Non-pigmented ciliary epithelial cell (primary cell): ENCODE measurements at regions not wholly inside any gene's neighbourhood (a gene's known extent, or its start where the extent isn't known, plus 50 kb on each side); places are given as distances from the start of the nearest gene placed in this dataset.

Source experiments
- DNase-seq: peaks from one replicate; pipeline ENCODE4 v3.0.0-alpha.2; 2010; ENCODE audit warnings: low read depth

DNA sequence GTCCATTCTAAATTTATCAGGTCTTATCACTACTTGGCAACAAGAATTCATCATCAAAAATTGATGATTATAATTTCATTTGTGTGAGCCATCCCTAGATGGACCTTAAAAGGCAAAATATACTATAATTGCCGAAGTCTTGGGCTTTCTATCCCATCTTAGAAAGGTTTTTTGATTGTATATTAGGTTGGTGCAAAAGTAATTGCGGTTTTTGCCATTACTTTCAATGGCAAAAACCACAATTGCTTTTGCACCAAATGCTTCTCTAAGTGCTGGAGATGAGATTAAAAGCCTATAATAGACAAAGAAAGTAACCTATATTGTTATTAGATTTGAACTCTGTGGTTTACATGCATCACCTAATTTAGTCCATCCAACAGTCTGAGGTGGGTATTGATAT is 612.9 kb downstream of the ZNF385D start:
- DNase-seq = no peak

DNA sequence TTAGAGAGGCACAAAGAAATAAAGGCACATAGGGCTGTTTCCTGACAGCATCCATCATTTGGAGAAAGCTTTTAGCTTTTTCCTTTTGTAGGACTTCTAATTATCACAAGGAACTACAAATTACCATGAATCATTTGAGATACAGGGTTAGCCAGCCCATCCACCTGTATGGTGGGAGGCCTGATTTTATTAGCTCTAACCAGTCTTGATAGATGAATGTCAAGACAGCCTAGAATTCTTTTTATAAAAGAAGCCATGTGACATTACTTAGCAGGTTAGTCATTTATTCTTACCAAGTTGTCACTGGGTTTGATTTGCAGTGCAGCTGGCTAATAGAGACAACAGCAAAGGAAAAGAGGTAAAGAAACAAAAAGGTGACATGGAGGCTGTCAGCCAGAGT is 618.1 kb downstream of the ZNF385D start:
- no peak for DNase-seq

DNA sequence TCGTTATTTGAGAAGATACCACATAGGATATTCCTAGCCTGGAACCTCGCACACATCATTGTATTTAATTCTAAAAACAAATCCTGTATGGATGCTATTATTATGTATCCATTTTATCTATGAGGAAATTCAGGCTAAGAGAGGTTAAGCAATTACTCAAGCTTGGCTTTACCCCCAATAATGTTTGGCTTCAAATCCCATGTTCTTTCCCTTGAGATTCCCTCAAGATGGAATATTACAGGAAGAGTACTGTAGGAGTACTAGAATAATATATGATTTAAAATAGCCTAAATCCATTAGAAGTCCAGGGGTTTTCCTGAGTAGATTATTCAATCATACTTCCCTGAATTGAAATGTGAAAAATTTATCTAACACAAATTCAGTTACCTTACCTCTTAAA is 630.2 kb downstream of the ZNF385D start:
- no peak for DNase-seq

DNA sequence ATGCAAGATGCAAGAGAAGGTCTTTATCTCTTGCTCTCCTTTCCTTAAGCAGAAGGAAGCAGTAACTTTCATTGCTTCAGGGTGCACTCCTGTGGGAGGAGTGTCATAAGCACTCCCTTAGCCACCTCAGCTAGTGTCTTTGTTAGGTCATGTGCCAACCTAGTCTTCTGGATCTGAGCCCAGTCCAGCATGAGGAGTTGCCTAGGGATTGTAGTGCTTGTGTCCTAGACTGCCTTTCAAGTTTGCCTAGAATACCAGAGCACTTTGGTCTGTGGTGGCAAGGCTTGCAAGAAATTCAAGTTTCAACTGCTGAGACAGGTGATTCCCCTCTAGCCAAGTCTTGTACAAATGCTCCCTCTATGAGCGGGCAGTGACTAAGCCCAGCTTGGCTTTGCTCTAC is 633.6 kb downstream of the ZNF385D start:
- no peak for DNase-seq

DNA sequence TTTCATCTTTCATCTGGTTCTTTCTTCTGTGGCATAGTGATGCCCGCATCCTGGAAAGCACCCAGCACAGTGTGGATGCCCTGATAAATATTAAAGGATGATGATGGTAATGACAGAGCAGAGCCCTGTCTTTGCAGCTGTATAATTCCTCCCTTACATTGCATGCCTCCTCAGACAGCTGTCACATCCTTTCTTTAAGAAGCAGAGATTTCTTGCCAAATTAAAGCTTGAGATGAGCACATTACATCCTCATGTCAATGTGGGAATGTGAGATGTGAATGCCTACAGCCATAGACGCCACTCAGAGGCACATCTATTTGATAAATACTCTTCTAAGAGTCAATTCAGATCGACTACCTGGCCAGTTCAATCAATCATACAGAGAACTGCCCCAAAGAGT is 642.0 kb downstream of the ZNF385D start:
- DNase-seq = no peak

DNA sequence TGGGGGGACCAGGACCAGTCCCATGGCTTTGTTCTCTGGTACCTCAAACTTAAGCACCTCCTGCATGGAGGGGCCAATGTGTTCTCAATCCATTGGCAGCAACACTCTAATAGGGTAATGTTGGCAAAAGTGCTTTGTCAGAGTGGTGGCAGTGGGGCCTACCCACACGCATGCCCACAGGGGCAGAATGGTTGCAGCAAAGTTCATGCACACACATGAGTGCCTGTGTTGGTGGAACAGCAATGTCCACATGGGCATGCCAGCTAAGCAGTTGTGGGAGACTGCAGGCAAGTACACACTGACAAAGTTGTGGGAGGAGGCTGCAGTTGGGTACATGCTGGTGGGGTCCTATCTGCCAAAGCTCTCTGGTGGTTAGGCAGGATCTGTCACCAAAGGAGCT is 645.2 kb downstream of the ZNF385D start:
- no peak for DNase-seq

DNA sequence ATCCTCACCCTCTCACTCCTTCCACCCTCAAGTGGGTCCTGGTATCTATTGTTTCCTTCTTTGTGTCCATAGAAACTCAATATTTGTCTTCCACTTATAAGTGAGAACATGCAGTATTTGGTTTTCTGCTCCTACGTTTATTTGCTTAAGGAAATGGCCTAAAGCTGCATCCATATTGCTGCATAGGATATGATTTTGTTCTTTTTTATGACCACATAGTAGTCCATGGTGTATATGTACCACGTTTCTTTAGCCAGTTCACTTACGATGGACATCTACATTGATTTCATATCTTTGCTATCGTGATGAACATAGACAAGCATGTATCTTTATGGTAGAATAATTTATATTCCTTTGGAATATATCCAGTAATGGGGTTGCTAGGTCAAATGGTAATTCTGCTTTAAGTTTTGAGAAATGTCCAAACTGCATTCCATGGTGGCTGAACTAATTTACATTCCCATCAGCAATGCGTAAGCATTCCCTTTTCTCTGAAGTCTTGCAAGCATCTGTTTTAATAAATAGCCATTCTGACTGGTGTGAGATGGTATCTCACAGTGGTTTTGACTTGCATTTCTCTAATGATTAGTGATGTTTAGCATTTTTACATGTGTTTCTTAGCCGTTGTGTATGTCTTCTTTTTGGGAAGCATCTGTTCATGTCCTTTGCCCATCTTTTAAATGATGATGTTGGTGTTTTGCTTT is 650.2 kb downstream of the ZNF385D start:
- DNase-seq = no peak

DNA sequence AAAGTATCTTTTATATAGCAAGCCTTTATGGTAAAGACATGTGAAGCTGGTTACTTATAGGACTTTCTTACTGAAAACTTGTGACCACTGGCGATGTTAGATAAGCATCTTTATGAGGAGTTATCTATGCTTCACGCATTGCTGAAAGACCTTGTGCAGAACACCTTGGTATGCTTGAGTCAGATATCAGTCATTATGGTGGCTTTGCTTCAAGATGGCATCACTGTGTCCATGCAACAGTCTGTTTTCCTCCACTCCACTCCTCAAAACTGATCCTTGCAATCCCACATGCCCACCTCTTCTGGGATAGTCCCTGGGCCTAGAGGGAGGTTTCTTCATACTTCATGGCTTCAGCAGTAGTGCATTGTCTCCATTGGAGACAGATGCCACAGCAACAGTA is 656.3 kb downstream of the ZNF385D start:
- no peak for DNase-seq

DNA sequence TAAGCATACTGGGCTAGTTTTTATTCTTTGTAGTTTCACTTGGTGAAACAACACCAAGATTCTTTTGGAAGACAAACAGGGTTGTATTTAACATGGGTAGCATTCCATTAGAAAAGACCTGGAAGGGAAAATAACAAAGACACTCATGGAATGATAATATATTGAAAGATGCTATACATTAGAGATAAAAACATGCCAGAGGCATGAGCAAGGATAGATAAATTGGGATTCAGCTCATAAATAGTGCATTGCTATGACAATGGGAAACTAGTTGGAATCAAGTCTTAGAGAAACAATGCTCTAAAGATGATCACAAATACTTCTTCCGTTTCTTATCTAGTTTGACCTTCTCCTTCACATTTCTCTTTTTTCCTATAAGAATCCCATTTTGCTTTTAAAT is 677.4 kb downstream of the ZNF385D start:
- DNase-seq = no peak

DNA sequence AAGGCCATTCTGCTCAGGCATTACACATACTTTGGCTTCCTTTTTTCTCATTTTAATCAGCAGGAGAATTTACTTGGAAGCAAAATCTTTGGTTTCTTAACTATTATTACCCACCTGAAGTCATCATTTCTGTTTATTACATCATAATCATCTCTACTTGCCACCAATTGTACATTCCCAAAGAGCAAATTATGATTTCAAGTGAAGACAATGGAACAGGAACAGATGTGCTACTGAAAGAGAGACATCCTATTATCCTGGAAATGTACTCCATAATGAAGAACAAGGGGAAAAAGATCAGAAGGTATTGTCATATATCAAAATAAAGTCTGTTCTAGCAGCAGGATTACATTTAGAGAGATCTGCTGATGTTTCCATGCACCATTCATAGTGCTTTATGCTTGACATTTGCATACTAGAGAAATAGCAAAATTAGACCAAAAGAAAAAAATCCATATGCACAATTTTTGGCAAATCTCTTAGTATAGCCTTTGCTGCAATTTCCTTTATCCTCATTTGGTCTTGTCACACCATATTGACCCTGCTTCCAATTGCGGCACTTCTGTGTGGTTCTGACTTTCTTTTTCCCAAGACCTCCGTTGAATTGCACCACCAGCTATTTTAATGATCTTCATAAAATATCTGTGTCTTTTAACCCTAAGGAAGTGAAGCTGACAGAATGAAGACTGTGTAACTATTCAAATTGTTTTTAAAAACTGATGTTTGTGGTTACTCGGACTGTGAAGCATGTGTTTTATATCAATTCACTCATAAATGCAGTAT is 683.8 kb downstream of the ZNF385D start:
- no peak for DNase-seq

DNA sequence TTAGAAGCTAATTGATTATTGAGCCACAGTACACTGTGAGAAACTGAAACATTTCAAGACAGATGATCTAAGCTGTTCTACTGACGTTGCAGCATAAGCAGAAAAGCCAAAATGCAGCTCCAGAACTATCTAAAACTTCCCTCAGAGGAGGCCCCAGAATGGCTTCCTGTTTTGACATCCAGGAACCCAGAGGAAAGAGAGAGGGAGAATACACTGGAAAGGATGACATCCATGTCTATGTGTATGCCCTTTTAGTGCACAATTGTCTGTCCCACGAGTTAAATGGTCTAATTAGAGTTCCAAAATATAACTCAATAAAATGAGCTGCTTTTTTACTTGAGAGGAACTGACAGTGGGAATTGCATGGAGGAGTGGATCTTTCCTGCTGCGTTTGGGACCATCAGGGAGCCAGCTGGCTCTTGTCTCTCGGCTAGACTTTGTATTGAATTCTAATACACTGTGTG is 688.1 kb downstream of the ZNF385D start:
- no peak for DNase-seq

DNA sequence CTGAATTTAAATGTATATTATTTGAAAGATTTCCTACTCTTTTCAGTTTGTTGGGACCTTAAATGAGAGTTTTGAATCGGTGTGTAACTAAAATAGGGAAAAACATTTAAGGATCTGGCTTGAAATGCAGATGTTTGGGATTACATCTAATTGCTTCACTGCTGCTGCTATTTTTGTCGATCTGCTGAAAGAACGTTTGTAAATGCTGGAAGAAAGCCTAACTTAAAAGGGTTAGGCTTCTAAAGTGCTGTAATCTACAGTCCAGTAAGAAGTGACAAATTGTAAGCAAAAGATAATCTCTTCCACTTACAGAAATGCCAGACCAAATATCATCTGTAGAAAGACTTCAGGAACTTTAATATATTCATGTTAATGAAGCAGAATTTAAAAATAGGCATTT is 691.6 kb downstream of the ZNF385D start:
- no peak for DNase-seq

DNA sequence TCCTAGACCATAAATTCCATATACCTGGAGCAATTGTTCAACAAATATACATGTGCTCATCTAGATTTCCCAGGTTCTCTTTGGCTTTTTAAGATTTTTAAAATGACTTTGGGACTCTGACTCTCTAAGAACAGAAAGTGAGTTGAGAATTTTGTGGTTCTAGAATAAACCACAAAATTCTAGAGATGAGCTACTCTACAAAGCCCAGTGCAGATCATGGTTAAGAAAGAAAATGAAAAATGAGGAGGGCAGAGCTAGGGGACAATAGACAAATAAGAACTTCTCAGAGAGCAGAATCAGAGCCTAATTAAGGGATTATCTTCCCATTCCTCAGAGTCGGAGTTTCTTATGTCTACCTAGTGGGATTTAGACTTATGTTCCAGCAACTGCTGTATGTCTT is 694.7 kb downstream of the ZNF385D start:
- no peak for DNase-seq

DNA sequence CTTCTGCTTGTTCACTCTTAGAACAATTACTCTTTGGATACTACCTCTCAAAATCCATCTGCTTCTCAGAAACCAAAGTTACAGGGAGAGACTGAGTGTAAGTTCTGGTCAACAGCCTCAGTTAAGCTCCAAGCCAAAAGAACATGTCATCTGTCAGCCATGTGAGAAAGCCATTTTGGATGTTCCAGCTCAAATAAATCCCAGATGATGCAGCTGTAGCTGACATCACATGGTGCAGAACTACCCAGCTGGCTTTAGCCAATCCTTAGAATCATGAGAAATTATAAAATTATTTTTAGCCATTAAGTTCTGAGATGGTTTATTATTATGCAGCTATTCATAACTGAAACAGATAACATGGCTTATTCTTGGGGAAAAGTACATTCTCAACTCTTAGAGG is 696.0 kb downstream of the ZNF385D start:
- no peak for DNase-seq

DNA sequence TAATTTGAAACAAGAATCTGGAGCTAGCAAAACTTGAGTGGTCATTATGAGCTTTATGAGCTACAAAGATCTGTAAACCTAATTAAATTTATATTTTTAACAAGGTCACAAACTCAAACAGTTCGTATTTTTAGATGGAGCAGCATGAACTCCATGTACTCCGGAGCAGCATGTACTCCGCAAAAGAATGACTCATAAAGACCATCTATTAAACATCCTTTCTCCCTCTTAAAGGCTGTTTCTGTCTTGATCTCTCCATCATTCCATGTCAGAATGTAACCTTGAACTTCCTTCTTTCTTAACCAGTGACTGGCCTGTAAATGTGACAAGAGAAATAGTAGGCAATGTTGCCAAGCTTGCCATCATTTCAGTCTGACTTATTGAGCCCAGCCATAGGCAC is 696.9 kb downstream of the ZNF385D start:
- no peak for DNase-seq

DNA sequence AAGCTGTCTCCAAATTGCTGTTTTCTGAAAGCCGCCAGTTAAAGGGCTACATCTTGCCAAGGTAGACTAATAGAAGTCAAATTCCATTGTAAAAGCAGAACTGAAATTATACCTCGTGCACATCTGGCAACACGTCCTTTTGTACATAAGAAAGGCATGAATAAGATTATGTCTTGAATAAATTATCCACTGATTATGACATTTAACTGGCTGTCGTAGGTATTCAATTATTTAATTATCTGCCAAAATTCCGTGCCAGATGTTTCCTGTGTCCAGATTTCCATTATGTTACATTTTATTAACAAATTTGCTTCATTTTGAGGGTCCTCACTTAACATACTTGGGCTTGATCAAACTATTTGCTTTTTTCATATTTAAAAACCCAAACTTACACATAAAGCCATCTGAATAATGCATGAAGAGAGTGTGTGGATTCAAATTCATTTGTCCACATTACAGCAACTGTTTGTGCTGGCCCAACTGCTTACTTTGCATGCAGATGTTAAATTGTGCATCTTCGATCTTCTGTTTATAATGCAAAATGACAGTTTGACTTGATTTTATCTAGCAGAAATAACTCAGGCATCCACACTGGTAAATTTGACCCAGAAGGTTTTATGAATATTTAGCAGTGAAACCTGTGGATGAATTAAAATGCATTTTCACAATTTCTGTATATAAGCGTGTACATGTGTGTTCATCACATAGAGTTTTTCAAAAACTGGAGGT is 701.5 kb downstream of the ZNF385D start:
- DNase-seq = no peak

DNA sequence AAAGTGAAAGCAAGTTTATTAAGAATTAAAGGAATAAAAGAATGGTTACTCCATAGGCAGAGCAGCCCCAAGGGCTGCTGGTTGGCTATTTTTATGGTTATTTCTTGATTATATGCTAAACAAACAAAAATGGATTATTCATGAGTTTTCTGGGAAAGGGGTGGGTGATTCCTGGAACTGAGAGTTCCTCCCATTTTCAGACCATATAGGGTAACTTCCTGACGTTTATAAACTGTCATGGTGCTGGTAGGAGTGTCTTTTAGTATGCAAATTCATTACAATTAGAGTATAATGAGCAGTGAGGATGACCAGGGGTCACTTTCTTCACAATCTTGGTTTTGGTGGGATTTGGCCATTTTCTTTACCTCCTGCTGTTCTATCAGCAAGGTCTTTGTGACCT is 707.9 kb downstream of the ZNF385D start:
- no peak for DNase-seq

DNA sequence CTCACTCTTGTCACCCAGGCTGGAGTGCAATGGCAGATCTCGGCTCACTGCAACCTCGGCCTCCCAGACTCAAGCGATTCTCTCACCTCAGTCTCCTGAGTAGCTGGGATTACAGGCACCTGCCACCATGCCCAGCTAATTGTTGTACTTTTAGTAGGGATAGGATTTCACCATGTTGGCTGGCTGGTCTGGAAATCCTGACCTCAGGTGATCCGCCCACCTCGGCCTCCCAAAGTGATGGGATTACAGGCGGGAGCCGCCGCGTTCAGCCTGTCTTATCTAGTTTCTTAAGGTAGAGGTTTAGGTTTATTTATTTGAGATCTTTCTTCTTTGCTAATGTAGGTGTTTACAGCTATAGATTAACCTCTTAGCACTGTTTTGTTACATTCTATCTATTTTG is 708.8 kb downstream of the ZNF385D start:
- DNase-seq = no peak

DNA sequence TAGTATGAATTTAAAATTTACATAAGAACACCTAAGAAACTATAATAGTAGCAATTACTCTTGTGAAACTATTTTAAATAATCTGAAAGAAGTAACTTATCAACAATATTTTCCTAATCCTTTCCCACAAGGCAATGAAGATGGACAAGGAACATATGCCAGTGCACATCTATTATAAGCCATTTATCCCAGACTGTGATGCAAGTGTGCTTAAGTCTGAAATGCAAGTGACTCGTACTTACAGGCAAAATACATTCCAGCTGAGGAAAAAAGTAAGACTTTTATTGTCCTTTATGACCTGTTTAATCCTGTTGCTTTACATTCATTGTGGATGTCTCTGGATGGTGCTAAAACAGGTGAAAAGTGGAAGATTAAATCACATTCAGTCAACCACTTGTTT is 709.4 kb downstream of the ZNF385D start:
- no peak for DNase-seq

DNA sequence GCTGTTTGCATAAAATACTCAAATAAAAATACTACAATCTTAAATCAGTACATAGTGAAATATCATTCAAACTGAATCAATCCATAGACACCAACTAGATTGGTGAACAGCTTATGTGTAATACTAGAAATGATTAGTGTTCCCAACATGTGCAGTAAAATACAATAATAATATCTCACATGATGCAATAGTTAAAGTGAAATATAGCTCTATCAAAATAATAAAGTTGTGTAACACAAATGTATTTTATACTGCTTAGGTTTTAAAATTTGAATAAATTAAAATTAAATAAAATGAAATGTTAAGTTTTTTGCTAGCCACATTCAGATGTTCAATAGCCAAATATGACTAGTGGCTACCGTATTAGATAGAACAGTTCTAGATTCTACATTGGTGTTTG is 714.1 kb downstream of the ZNF385D start:
- no peak for DNase-seq

DNA sequence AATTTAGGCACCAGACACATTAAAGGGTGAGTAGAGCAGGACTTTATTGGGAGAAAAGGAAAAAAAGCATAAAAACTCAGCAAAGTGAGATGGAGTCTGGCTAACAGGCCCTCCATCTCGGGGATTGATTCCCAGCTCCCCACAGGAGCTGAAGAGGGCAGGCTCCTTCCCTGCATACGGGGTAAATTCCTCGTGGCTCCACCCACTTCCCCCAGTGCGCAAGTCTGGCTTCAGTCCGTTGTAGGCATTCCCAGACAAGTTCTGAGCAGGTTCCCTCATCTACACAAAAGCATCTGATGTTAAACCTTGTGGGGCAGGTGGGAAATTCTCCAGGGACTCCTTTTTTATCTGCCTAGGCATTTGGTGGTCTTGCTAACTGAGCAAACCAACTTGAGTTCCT is 722.6 kb downstream of the ZNF385D start:
- DNase-seq = no peak

DNA sequence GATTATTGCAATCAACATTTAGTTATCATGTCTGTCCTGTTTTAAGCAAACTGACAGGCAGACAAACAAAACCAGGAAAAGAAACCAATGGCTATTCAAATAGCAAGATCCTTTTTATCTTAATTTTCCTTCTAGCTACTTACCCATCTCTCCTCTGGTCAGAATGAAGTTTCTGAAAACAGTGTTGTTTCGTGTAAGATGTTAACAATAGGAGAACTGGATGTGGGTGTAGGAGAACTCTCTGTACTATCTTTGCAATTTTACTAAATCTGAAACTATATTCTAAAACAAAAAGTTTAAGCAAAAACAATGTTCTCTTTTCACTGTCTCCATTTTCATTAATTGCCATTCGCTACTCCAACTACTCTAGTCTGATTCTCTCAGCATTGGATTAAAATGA is 726.4 kb downstream of the ZNF385D start:
- DNase-seq = no peak

DNA sequence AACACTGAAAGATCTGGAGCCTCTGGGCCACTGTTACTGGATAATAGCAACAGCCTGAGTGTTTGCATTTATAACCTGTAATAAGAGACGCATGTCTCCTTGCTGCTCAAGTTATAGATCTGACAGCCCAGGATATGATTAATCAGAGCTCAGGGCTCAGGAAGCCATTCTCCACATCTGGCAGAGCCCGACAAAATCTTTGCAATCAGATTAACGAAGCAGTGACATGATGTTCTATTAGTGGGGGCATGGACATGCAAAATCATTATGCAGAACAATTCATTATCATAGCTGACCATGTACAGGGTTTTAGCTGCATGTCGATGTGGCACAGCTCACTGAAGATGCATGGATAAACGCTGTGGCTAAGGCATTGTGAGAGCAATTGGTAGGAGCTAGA is 730.3 kb downstream of the ZNF385D start:
- DNase-seq = no peak
